Bronchial epithelial cell (primary cell): ENCODE measurements at regions not wholly inside any gene's neighbourhood (a gene's known extent, or its start where the extent isn't known, plus 50 kb on each side); places are given as distances from the start of the nearest gene placed in this dataset.
A peak's percentile ranks its signal among the peaks of the same experiment; 100 is the strongest.
"Not testable (repeated sequence)": the region's sequence is repeated elsewhere in the genome, so short reads cannot be mapped to it uniquely, and the experiment has no call there.

Experiments
- DNase-seq: peaks from one replicate; pipeline ENCODE4 v3.0.0-alpha.2; 2010; ENCODE audit warnings: low read depth
- FAIRE-seq: peaks from 2 replicates; lab custom pipeline; 2011; peaks lifted over from hg19 to GRCh38; lab: Jason Lieb, UNC
- H3K27me3 ChIP-seq: 2 replicates; pipeline ENCODE4 v1.5.1; 2011; ENCODE audit warnings: low read length; ENCODE audit not compliant: control insufficient read depth, insufficient read depth
- H3K36me3 ChIP-seq: 2 replicates; pipeline ENCODE4 v1.5.1; 2011; ENCODE audit warnings: low read length; ENCODE audit not compliant: control insufficient read depth, insufficient read depth
- H3K4me3 ChIP-seq: 2 replicates; pipeline ENCODE4 v1.5.1; 2011; ENCODE audit warnings: mild to moderate bottlenecking, low read depth, low read length, control low read depth
- TF ChIP-seq, protein P1 (sequence below): IDR thresholded peaks from 2 replicates; pipeline ENCODE4 v1.5.1; 2011; ENCODE audit warnings: mild to moderate bottlenecking, moderate library complexity, low read length, control low read depth, inconsistent platforms; ENCODE audit not compliant: insufficient read depth, severe bottlenecking

DNA sequence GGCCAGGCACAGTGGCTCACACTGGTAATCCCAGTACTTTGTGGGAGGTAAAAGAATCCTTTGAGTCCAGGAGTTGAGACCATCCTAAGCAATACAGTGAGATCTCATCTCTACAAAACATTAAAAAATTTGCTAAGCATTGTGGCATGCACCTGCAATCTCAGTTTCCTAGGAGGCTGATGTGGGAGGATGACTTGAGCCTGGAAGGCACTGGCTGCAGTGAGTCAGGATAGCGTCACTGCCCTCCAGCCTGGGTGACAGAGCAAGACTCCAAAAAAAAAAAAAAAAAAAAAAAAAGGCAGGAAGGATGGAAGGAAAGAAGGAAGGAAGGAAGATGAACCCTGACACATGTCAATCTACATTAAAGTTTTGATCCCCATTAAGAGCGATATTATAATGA, 1452.2 kb upstream of the ACO1 start:
- TF ChIP-seq, protein P1, sequence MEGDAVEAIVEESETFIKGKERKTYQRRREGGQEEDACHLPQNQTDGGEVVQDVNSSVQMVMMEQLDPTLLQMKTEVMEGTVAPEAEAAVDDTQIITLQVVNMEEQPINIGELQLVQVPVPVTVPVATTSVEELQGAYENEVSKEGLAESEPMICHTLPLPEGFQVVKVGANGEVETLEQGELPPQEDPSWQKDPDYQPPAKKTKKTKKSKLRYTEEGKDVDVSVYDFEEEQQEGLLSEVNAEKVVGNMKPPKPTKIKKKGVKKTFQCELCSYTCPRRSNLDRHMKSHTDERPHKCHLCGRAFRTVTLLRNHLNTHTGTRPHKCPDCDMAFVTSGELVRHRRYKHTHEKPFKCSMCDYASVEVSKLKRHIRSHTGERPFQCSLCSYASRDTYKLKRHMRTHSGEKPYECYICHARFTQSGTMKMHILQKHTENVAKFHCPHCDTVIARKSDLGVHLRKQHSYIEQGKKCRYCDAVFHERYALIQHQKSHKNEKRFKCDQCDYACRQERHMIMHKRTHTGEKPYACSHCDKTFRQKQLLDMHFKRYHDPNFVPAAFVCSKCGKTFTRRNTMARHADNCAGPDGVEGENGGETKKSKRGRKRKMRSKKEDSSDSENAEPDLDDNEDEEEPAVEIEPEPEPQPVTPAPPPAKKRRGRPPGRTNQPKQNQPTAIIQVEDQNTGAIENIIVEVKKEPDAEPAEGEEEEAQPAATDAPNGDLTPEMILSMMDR = no peak
- Histone ChIP-seq H3K27me3 (no peaks in the 10 kb centered on the region), H3K4me3 (no peak overlapping the region), H3K36me3 (no peaks in the 10 kb centered on the region)
- FAIRE-seq (no peak), DNase-seq (peak; percentile 62)

DNA sequence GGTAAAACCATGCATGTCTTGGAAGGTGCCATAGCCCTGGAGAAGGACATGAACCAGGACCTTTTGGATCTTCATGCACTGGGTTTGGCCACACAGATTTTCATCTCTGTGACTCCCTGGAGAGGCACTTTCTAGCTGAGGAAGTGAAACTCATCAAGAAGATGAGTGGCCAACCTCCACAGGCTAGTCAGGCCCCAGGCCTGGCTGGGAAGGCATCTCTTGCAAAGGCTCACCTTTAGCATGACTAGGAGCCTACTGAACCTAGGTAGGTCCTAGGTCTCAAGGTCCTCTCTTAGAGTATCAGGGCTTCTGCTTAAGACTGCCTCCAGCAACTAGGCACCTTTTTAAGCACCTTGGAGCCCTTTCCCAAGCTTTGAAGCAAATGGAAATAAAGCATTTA, 1448.7 kb upstream of the ACO1 start:
- FAIRE-seq = no peak
- TF ChIP-seq, protein P1 = no peak
- H3K27me3 ChIP-seq = no peaks in the 10 kb centered on the region

DNA sequence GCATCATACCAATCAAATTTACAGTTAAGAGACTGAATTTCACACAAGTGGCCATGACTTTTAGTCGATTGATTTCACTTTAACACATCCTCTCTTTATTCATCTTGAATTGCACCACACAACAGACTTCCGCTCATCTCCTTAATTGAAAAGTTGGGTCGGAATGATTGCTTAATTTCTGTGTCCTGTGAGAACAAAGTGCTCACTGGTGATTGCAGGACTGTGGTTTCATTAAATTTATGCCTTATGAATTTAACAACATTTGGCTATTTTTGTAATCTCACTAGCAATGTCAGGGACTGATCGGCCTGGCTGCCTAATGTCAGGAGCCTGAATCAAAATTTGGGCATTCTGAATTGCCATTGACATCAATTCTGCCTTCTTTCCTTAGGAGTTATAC, 1447.3 kb upstream of the ACO1 start:
- TF ChIP-seq, protein P1 = no peak
- DNase-seq (no peak), FAIRE-seq (no peak)
- Histone ChIP-seq H3K4me3 (no peak overlapping the region), H3K27me3 (no peaks in the 10 kb centered on the region), H3K36me3 (no peaks in the 10 kb centered on the region)

More for the DNA sequence above, 1448.7 kb upstream of the ACO1 start:
- H3K4me3 ChIP-seq = no peak overlapping the region
- no peaks in the 10 kb centered on the region for H3K36me3 ChIP-seq
- no peak for DNase-seq

DNA sequence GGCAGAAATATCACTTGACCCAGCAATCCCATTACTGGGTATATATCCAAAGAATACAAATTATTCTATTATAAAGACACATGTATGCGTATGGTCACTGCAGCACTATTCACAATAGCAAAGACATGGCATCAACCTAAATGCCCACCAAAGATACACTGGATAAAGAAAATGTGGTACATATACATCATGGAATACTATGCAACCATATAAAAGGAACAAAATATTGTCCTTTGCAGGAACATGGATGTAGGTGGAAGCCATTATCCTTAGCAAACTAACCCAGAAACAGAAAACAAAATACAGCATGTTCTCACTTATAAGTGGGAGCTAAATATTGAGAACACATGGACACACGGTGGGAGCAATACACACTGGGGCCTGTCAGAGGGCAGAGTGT, 1441.6 kb upstream of the ACO1 start:
- H3K27me3 ChIP-seq, FAIRE-seq, H3K36me3 ChIP-seq, H3K4me3 ChIP-seq, DNase-seq: not testable (repeated sequence)

DNA sequence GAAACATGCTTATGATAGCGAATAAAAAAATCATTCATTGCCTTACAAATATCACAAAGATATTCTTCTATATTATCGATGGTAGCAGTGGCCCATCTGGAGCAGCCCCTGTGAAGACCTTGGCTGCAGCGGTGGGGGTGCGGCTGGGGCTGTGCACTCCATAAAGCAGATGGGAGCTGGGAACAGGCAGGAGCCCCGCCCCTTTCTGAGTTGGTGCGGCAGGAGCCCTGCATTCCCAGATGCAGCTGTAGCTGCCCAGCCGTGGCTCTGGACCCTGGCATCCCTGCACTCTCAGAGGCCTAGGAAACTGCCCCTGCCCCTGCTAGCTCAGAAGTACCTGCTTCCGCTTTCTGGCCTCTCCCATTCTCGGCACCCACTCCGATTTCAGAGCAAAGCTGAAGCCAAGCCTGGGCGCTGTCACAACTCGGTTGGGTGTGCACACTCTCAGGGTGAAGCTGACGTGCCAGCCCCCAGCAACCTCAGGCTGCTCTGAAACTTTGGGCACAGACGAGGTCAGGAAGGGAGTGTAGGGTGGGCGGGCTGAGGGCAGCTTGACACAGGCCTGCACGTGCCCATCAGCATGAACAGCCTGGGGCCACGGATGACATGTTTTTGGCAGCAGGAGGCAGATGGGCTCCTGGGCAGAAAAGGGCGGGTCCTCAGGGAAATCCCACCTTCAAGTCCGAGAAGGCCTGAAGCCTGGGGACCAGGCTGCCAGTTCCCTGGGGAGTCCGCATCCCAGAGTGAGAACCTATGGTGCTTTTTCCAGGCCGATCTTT, 1440.8 kb upstream of the ACO1 start:
- TF ChIP-seq, protein P1 = no peak
- H3K36me3 ChIP-seq = no peaks in the 10 kb centered on the region
- H3K4me3 ChIP-seq = no peak overlapping the region
- no peak for DNase-seq
- H3K27me3 ChIP-seq = no peaks in the 10 kb centered on the region
- FAIRE-seq = no peak

DNA sequence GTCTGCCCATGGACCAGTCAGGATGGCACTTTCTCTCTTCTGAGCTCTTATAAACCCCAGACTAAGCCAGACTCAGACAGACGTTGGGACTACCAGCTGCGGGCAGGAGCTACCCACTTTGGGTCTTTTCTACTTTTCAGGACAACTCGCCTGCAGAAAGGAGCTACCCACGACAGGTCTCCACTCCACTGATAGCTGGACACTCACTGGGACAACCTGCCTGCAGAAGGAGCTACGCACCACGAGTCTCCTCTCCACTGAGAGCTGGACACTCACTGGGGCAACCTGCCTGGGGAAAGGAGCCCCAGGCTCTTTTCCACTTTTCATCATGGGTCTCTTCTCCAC, 1440.2 kb upstream of the ACO1 start:
- FAIRE-seq (no peak), DNase-seq (no peak)
- TF ChIP-seq, protein P1 = no peak
- no peaks in the 10 kb centered on the region for H3K27me3 ChIP-seq
- H3K36me3 ChIP-seq = no peaks in the 10 kb centered on the region
- H3K4me3 ChIP-seq = no peak overlapping the region
